NCI-H2171 (cell line): ENCODE measurements at regions not wholly inside any gene's neighbourhood (a gene's known extent, or its start where the extent isn't known, plus 50 kb on each side); places are given as distances from the start of the nearest gene placed in this dataset.
"Not testable (repeated sequence)": the region's sequence is repeated elsewhere in the genome, so short reads cannot be mapped to it uniquely, and the experiment has no call there.

Experiments
- DNase-seq: peaks from one replicate; lab custom pipeline; 2025; lab: John Stamatoyannopoulos, UW

GRCh38 chr2:64879745-64880144 is 109.5 kb upstream of the SLC1A4 start:
- no peak for DNase-seq

- DNase-seq: no peak
These were observed 108.8 kb upstream of the SLC1A4 start for GRCh38 chr2:64880193-64880951.

- no peak for DNase-seq
These were observed 108.1 kb upstream of the SLC1A4 start for GRCh38 chr2:64881037-64881492.

- no peak for DNase-seq
These were observed 101.6 kb upstream of the SLC1A4 start for GRCh38 chr2:64887565-64887964.

GRCh38 chr2:64888591-64889309 is 100.4 kb upstream of the SLC1A4 start:
- DNase-seq: no peak

- DNase-seq: no peak
These were observed 99.4 kb upstream of the SLC1A4 start for GRCh38 chr2:64889803-64890202.

- not testable (repeated sequence) for DNase-seq
These were observed 92.6 kb upstream of the SLC1A4 start for GRCh38 chr2:64896572-64896971.

- no peak for DNase-seq
These were observed 89.9 kb upstream of the SLC1A4 start for GRCh38 chr2:64899081-64899865.

GRCh38 chr2:64899876-64900275 is 89.3 kb upstream of the SLC1A4 start:
- not testable (repeated sequence) for DNase-seq

GRCh38 chr2:64904413-64905329 is 84.5 kb upstream of the SLC1A4 start:
- DNase-seq: no peak

- DNase-seq: no peak
These were observed 83.7 kb upstream of the SLC1A4 start for GRCh38 chr2:64905338-64906024.

GRCh38 chr2:64906853-64907536 is 82.2 kb upstream of the SLC1A4 start:
- no peak for DNase-seq

- no peak for DNase-seq
These were observed 80.8 kb upstream of the SLC1A4 start for GRCh38 chr2:64908406-64908805.

GRCh38 chr2:64910523-64910922 is 78.7 kb upstream of the SLC1A4 start:
- DNase-seq: no peak

- no peak for DNase-seq
These were observed 78.2 kb upstream of the SLC1A4 start for GRCh38 chr2:64910972-64911433.

- DNase-seq: peak; percentile 3
These were observed 75.8 kb upstream of the SLC1A4 start for GRCh38 chr2:64913357-64913869.

- DNase-seq: no peak
These were observed 75.0 kb upstream of the SLC1A4 start for GRCh38 chr2:64914247-64914646.

GRCh38 chr2:64914735-64915509 is 74.3 kb upstream of the SLC1A4 start:
- DNase-seq: peak; percentile 11

GRCh38 chr2:64915510-64915900 is 73.7 kb upstream of the SLC1A4 start:
- no peak for DNase-seq
